Ishikawa (cell line): ENCODE measurements at regions not wholly inside any gene's neighbourhood (a gene's known extent, or its start where the extent isn't known, plus 50 kb on each side); places are given as distances from the start of the nearest gene placed in this dataset.

Experiments
- CEBPB ChIP-seq: IDR thresholded peaks from 2 replicates; pipeline ENCODE4 v1.6.1; 2012
- EP300 ChIP-seq: IDR thresholded peaks from 2 replicates; pipeline ENCODE4 v1.6.1; 2012; ENCODE audit warnings: borderline replicate concordance
- MAX ChIP-seq: IDR thresholded peaks from 2 replicates; pipeline ENCODE4 v1.6.1; 2012
- NFIC ChIP-seq: IDR thresholded peaks from 2 replicates; pipeline ENCODE4 v1.6.1; 2012
- RAD21 ChIP-seq: IDR thresholded peaks from 2 replicates; pipeline ENCODE4 v1.6.1; 2012; ENCODE audit warnings: low read depth
- REST ChIP-seq: IDR thresholded peaks from 2 replicates; pipeline ENCODE4 v1.6.1; 2012; ENCODE audit warnings: low read depth, mild to moderate bottlenecking
- TAF1 ChIP-seq: IDR thresholded peaks from 2 replicates; pipeline ENCODE4 v1.6.1; 2012; ENCODE audit warnings: low read depth, mild to moderate bottlenecking
- YY1 ChIP-seq: IDR thresholded peaks from 2 replicates; pipeline ENCODE4 v1.6.1; 2012; ENCODE audit warnings: low read depth

DNA sequence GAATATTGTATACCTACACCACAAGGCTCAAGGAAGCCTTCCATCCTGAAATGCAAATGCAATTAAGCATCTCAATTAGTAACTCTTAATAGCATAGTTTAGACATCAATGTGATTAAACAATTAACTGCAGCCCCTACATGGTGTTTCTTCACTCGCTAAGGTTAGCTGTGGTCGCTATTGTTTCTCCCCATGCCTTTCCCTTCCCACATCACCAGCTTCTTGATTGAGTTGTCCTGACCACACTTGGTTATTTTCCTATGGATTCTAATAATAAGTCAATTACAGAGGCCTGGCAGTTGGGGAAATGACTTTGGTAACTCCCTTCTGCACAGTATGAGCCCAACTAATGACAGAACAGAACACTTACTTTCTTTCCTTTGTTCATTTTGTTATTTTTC, 265.0 kb downstream of the ADAMTS20 start:
- TF ChIP-seq MAX (no peak), EP300 (no peak), YY1 (no peak), TAF1 (no peak), REST (no peak), NFIC (no peak), CEBPB (no peak), RAD21 (no peak)
